GM12878 (cell line): ENCODE measurements at regions not wholly inside any gene's neighbourhood (a gene's known extent, or its start where the extent isn't known, plus 50 kb on each side); places are given as distances from the start of the nearest gene placed in this dataset.

ENCODE experiments used
- ATAC-seq: fragments of 200-7000 bp; cut with Tn5 transposase; 3 replicates; pipeline ENCODE4 v1.9.1; 2020; ENCODE audit warnings: mild to moderate bottlenecking, moderate library complexity
- BruUV-seq: library from RNA; stranded (reverse); fragments of 400-500 nt; replicated peaks from 2 replicates; lab custom pipeline; 2021; lab: Mats Ljungman, UMichigan
- CTCF ChIA-PET: fragments of 300-600 bp; sonication (Branson Sonifier 250); formaldehyde crosslinking; extraction: SDS; loops from one replicate; lab custom pipeline; 2021; ENCODE audit warnings: inconsistent platforms; lab: Yijun Ruan, JAX
- POLR2A ChIA-PET: fragments of 350-600 bp; formaldehyde crosslinking; extraction: SDS; loops from one replicate; lab custom pipeline; 2021; ENCODE audit warnings: inconsistent platforms; lab: Charles Lee
- RAD21 ChIA-PET: fragments of 300-600 bp; sonication (Branson Sonifier 250); formaldehyde crosslinking; loops from one replicate; lab custom pipeline; 2023; ENCODE audit warnings: antibody characterized with exemption; ENCODE audit not compliant: unreplicated experiment; lab: Charles Lee
- SMC1A ChIA-PET: fragments of 300-600 bp; sonication (Branson Sonifier 250); formaldehyde crosslinking; loops from one replicate; lab custom pipeline; 2023; ENCODE audit not compliant: unreplicated experiment, uncharacterized antibody; lab: Charles Lee
- DNase-seq: peaks from one replicate; pipeline ENCODE4 v3.0.0-alpha.2; 2011; ENCODE audit warnings: low read depth, low spot score
- FAIRE-seq: peaks from 3 replicates; lab custom pipeline; 2011; peaks lifted over from hg19 to GRCh38; lab: Jason Lieb, UNC
- H2AFZ ChIP-seq: 2 replicates; pipeline ENCODE4 v1.6.0; 2011; ENCODE audit warnings: low read depth, low read length, control low read depth; ENCODE audit not compliant: control insufficient read depth
- H3K27ac ChIP-seq: 2 replicates; pipeline ENCODE4 v1.5.1; 2011; ENCODE audit warnings: control low read depth; ENCODE audit not compliant: control insufficient read depth, insufficient read depth
- H3K27me3 ChIP-seq, 2 experiments: replicated peaks in 1 of 2; 2 replicates each; pipeline versions ENCODE4 v1.6.0 to v1.6.1; 2011; ENCODE audit warnings: low read length in 1 of 2; ENCODE audit not compliant: control insufficient read depth in 2 of 2, insufficient read depth in 2 of 2
- H3K36me3 ChIP-seq, 2 experiments: 2 replicates each; pipeline ENCODE4 v1.5.1; 2011; ENCODE audit warnings: low read length in 1 of 2; ENCODE audit not compliant: control insufficient read depth in 2 of 2, insufficient read depth in 2 of 2
- H3K4me1 ChIP-seq: 2 replicates; pipeline ENCODE4 v1.6.1; 2011; ENCODE audit warnings: mild to moderate bottlenecking, low read length, moderate library complexity, mixed read lengths; ENCODE audit not compliant: control insufficient read depth, insufficient read depth
- H3K4me2 ChIP-seq: 2 replicates; pipeline ENCODE4 v1.6.0; 2011; ENCODE audit warnings: control low read depth; ENCODE audit not compliant: control insufficient read depth, insufficient read depth
- H3K4me3 ChIP-seq: fragments of 200-600 bp; sonication (generic); 2 replicates; pipeline ENCODE4 v1.5.1; 2016
- H3K79me2 ChIP-seq: 2 replicates; pipeline ENCODE4 v1.6.0; 2011; ENCODE audit warnings: low read length; ENCODE audit not compliant: control insufficient read depth, insufficient read depth
- H3K9ac ChIP-seq: 2 replicates; pipeline ENCODE4 v1.8.0; 2011; ENCODE audit warnings: low read length, control low read depth, mixed read lengths; ENCODE audit not compliant: control insufficient read depth, insufficient read depth
- H3K9me3 ChIP-seq: replicated peaks from 3 replicates; pipeline ENCODE4 v1.5.1; 2011; ENCODE audit warnings: mild to moderate bottlenecking, low read length; ENCODE audit not compliant: control insufficient read depth, insufficient read depth
- H4K20me1 ChIP-seq: 2 replicates; pipeline ENCODE4 v1.6.0; 2011; ENCODE audit not compliant: control insufficient read depth, insufficient read depth
- EZH2 ChIP-seq: IDR thresholded peaks from 2 replicates; pipeline ENCODE4 v1.6.1; 2012; ENCODE audit warnings: low read depth, mild to moderate bottlenecking, control low read depth, inconsistent platforms, low read length, borderline replicate concordance; ENCODE audit not compliant: control insufficient read depth
- RB1 ChIP-seq: fragments of 450-650 bp; formaldehyde crosslinking; IDR thresholded peaks from 2 replicates; pipeline ENCODE4 v1.6.1; 2017; ENCODE audit warnings: mild to moderate bottlenecking, borderline replicate concordance
- SREBF2 ChIP-seq: IDR thresholded peaks from 2 replicates; pipeline ENCODE4 v1.6.1; 2012; ENCODE audit warnings: mild to moderate bottlenecking, low read length
- TBL1XR1 ChIP-seq: IDR thresholded peaks from 2 replicates; pipeline ENCODE4 v1.6.1; 2012; ENCODE audit warnings: low read depth, low read length, improper control_type of control experiment
- WGBS: methylation state at CpG from one replicate; pipeline ENCODE4 v1.1.6; 2016; ENCODE audit warnings: low lambda C conversion rate; ENCODE audit not compliant: insufficient replicate concordance, insufficient coverage; ENCODE audit errors: missing lambda C conversion rate; 5-methylcytosine and 5-hydroxymethylcytosine counted together
- in situ Hi-C: fragments of 300-500 bp; cut with MboI; formaldehyde crosslinking; loops from 9 replicates; pipeline ENCODE4 v1.14.3; 2018; ENCODE audit warnings: mixed read lengths
- intact Hi-C: fragments of 100-400 bp; cut with micrococcal nuclease; formaldehyde crosslinking; loops from one replicate; pipeline ENCODE4 v1.14.2; 2022; ENCODE audit not compliant: unreplicated experiment
- TF ChIP-seq, protein P1 (sequence below): fragments of 450-650 bp; IDR thresholded peaks from 2 replicates; pipeline ENCODE4 v1.6.1; 2017; ENCODE audit warnings: mild to moderate bottlenecking, moderate library complexity

GRCh38 chr4:14223461-14223860, 595.9 kb upstream of the BOD1L1 start:
- BruUV-seq, result no TSS peak
- Histone ChIP-seq H3K27me3 (no peaks in the 10 kb centered on the region), H3K79me2 (no peaks in the 10 kb centered on the region), H3K4me3 (no peak overlapping the region), H3K9me3 (no peaks in the 10 kb centered on the region), H3K9ac (no peak overlapping the region), H3K36me3 (no peaks in the 10 kb centered on the region), H3K4me2 (no peak overlapping the region), H2AFZ (no peak overlapping the region), H4K20me1 (no peaks in the 10 kb centered on the region), H3K4me1 (no peaks in the 10 kb centered on the region), H3K27ac (no peak overlapping the region)
- intact Hi-C loops, result no loop called here
- no peak for FAIRE-seq
- TF ChIP-seq RB1 (no peak), TBL1XR1 (no peak), SREBF2 (no peak), EZH2 (no peak)
- TF ChIP-seq, protein P1, sequence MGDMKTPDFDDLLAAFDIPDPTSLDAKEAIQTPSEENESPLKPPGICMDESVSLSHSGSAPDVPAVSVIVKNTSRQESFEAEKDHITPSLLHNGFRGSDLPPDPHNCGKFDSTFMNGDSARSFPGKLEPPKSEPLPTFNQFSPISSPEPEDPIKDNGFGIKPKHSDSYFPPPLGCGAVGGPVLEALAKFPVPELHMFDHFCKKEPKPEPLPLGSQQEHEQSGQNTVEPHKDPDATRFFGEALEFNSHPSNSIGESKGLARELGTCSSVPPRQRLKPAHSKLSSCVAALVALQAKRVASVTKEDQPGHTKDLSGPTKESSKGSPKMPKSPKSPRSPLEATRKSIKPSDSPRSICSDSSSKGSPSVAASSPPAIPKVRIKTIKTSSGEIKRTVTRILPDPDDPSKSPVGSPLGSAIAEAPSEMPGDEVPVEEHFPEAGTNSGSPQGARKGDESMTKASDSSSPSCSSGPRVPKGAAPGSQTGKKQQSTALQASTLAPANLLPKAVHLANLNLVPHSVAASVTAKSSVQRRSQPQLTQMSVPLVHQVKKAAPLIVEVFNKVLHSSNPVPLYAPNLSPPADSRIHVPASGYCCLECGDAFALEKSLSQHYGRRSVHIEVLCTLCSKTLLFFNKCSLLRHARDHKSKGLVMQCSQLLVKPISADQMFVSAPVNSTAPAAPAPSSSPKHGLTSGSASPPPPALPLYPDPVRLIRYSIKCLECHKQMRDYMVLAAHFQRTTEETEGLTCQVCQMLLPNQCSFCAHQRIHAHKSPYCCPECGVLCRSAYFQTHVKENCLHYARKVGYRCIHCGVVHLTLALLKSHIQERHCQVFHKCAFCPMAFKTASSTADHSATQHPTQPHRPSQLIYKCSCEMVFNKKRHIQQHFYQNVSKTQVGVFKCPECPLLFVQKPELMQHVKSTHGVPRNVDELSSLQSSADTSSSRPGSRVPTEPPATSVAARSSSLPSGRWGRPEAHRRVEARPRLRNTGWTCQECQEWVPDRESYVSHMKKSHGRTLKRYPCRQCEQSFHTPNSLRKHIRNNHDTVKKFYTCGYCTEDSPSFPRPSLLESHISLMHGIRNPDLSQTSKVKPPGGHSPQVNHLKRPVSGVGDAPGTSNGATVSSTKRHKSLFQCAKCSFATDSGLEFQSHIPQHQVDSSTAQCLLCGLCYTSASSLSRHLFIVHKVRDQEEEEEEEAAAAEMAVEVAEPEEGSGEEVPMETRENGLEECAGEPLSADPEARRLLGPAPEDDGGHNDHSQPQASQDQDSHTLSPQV, result no peak
- RAD21 ChIA-PET, result no interaction called here
- SMC1A ChIA-PET, result interaction anchor here (2.4 kb wide), 1 partner anchor 24 kb away, joined by 7 read pairs; no protein-coding TSS in a partner anchor
- in situ Hi-C loops, result no loop called here
- no peak for ATAC-seq
- CTCF ChIA-PET, result no interaction called here
- no peak for DNase-seq
- POLR2A ChIA-PET, result no interaction called here
- 89% methylated on average over 1 of the region's 1 CpG for WGBS
